HepG2 (cell line): ENCODE measurements at regions not wholly inside any gene's neighbourhood (a gene's known extent, or its start where the extent isn't known, plus 50 kb on each side); places are given as distances from the start of the nearest gene placed in this dataset.

Experiments
- ATAC-seq: fragments of 200-7000 bp; cut with Tn5 transposase; 3 replicates; pipeline ENCODE4 v1.9.1; 2020; ENCODE audit warnings: mild to moderate bottlenecking, moderate library complexity
- BruUV-seq: library from RNA; stranded (reverse); fragments of 400-500 nt; replicated peaks from 2 replicates; lab custom pipeline; 2021; lab: Mats Ljungman, UMichigan
- CTCF ChIA-PET: fragments of 300-600 bp; formaldehyde crosslinking; extraction: SDS; loops from one replicate; lab custom pipeline; 2021; ENCODE audit warnings: low total read pairs, inconsistent platforms, low intra/inter-chr PET ratio; lab: Yijun Ruan, JAX
- POLR2A ChIA-PET: fragments of 350-600 bp; sonication (Branson Sonifier 250); formaldehyde crosslinking; loops from one replicate; lab custom pipeline; 2020; ENCODE audit warnings: antibody characterized with exemption, inconsistent platforms; lab: Yijun Ruan, JAX
- DNase-seq: peaks from one replicate; pipeline ENCODE4 v3.0.0-alpha.2; 2015; ENCODE audit warnings: low spot score
- FAIRE-seq: peaks from 3 replicates; lab custom pipeline; 2011; peaks lifted over from hg19 to GRCh38; lab: Jason Lieb, UNC
- H2AFZ ChIP-seq: one replicate; pipeline ENCODE4 v1.6.1; 2011; ENCODE audit warnings: low read length, inconsistent platforms
- H3K27ac ChIP-seq: fragments of 300-600 bp; 3 replicates; pipeline ENCODE4 v1.8.0; 2011; ENCODE audit warnings: mixed run types, mild to moderate bottlenecking, mixed read lengths, low read length, inconsistent platforms; ENCODE audit not compliant: insufficient read depth; ENCODE audit errors: extremely low read length
- H3K27me3 ChIP-seq, 2 experiments: fragments of 200-600 bp in 1 of 2; 2 replicates in 1 of 2; 3 replicates in 1 of 2; pipeline versions ENCODE4 v1.6.0 to v1.8.0; 2011; ENCODE audit warnings: low read length in 2 of 2, mild to moderate bottlenecking in 2 of 2, moderate library complexity in 2 of 2, inconsistent platforms in 1 of 2; ENCODE audit not compliant: insufficient read depth in 2 of 2, control insufficient read depth in 1 of 2
- H3K36me3 ChIP-seq, 2 experiments: fragments of 200-600 bp in 1 of 2; replicated peaks in 1 of 2; 2 replicates in 1 of 2; 3 replicates in 1 of 2; pipeline versions ENCODE4 v1.5.1 to v1.8.0; 2011; ENCODE audit warnings: low read length in 2 of 2, inconsistent platforms in 1 of 2; ENCODE audit not compliant: insufficient read depth in 2 of 2, control insufficient read depth in 1 of 2
- H3K4me1 ChIP-seq: 2 replicates; pipeline ENCODE4 v1.5.1; 2012; ENCODE audit warnings: low read length, inconsistent platforms; ENCODE audit not compliant: insufficient read depth
- H3K4me2 ChIP-seq: 2 replicates; pipeline ENCODE4 v1.6.0; 2011; ENCODE audit warnings: low read depth, low read length, inconsistent platforms
- H3K4me3 ChIP-seq, 3 experiments: fragments of 200-600 bp in 1 of 3; sonication (generic), shearing (Covaris generic) in 1 of 3; replicated peaks in 1 of 3; 2 replicates each; pipeline ENCODE4 v1.5.1; 2011 to 2016; ENCODE audit warnings: low read length in 3 of 3, inconsistent platforms in 2 of 3, low read depth in 2 of 3, mild to moderate bottlenecking in 2 of 3, control low read depth in 1 of 3, mixed read lengths in 1 of 3; ENCODE audit not compliant: insufficient read depth in 1 of 3
- H3K79me2 ChIP-seq: one replicate; pipeline ENCODE4 v1.6.1; 2011; ENCODE audit warnings: low read length, inconsistent platforms; ENCODE audit not compliant: insufficient read depth
- H3K9ac ChIP-seq: 2 replicates; pipeline ENCODE4 v1.6.0; 2011; ENCODE audit warnings: mild to moderate bottlenecking, low read depth, low read length, inconsistent platforms; ENCODE audit not compliant: insufficient read depth
- H3K9me3 ChIP-seq: 2 replicates; pipeline ENCODE4 v1.5.1; 2012; ENCODE audit warnings: mild to moderate bottlenecking, low read length
- H4K20me1 ChIP-seq: 2 replicates; pipeline ENCODE4 v1.6.0; 2011; ENCODE audit warnings: inconsistent platforms, mild to moderate bottlenecking, low read length, moderate library complexity; ENCODE audit not compliant: insufficient read depth
- GATAD2A ChIP-seq: IDR thresholded peaks from 2 replicates; pipeline ENCODE4 v1.6.1; 2016
- MAFF ChIP-seq: IDR thresholded peaks from 2 replicates; pipeline ENCODE4 v1.6.1; 2011; ENCODE audit warnings: low read depth, low read length, improper control_type of control experiment
- MAFK ChIP-seq, 2 experiments: IDR thresholded peaks in 1 of 2; conservative IDR thresholded peaks in 1 of 2; 2 replicates each; pipeline ENCODE4 v1.6.1; 2011; ENCODE audit warnings: improper control_type of control experiment in 2 of 2, low read length in 2 of 2
- MNT ChIP-seq: fragments of 450-650 bp; IDR thresholded peaks from 2 replicates; pipeline ENCODE4 v1.6.1; 2016
- SMAD3 ChIP-seq: sonication (generic); formaldehyde crosslinking; IDR thresholded peaks from 2 replicates; pipeline ENCODE4 v1.4.0; 2020; ENCODE audit warnings: missing genetic modification reagents
- SNAPC2 ChIP-seq: sonication (generic); formaldehyde crosslinking; IDR thresholded peaks from 2 replicates; pipeline ENCODE4 v1.8.1; 2022; ENCODE audit warnings: mild to moderate bottlenecking, missing genetic modification reagents
- ZFY ChIP-seq: sonication (generic); formaldehyde crosslinking; IDR thresholded peaks from 2 replicates; pipeline ENCODE4 v1.4.0; 2020; ENCODE audit warnings: missing genetic modification reagents
- ZNF282 ChIP-seq: fragments of 450-650 bp; IDR thresholded peaks from 2 replicates; pipeline ENCODE4 v1.6.1; 2018; ENCODE audit not compliant: partially characterized antibody
- ZNF329 ChIP-seq: sonication (generic); formaldehyde crosslinking; IDR thresholded peaks from 2 replicates; pipeline ENCODE4 v1.9.0; 2021; ENCODE audit warnings: low read depth, mild to moderate bottlenecking, missing genetic modification reagents
- ZNF678 ChIP-seq: sonication (generic); formaldehyde crosslinking; IDR thresholded peaks from 2 replicates; pipeline ENCODE4 v1.4.0; 2020; ENCODE audit warnings: mild to moderate bottlenecking, missing genetic modification reagents
- WGBS: methylation state at CpG from one replicate; pipeline ENCODE4 v1.1.6; 2017; ENCODE audit warnings: low lambda C conversion rate; 5-methylcytosine and 5-hydroxymethylcytosine counted together
- in situ Hi-C: cut with HindIII; loops from 2 replicates; pipeline ENCODE4 v1.10.0; 2017; ENCODE audit warnings: low pct_unique_long_range_greater_than_20kb; ENCODE audit not compliant: extremely low pct_ligation_motif_present
- intact Hi-C: fragments of 100-400 bp; cut with micrococcal nuclease; formaldehyde crosslinking; loops from one replicate; pipeline ENCODE4 v1.10.0; 2022; ENCODE audit not compliant: unreplicated experiment

GRCh38 chr5:15106530-15107283 is 235.1 kb upstream of the ANKH start:
- Histone ChIP-seq H3K9ac (no peak overlapping the region), H3K27ac (no peak overlapping the region), H3K4me1 (no peaks in the 10 kb centered on the region), H3K4me2 (no peak overlapping the region), H3K9me3 (no peaks in the 10 kb centered on the region), H4K20me1 (no peaks in the 10 kb centered on the region), H2AFZ (no peak overlapping the region), H3K79me2 (no peaks in the 10 kb centered on the region), H3K27me3 (0 out of 5 replicates have a peak, but pooled peaks cover 0 to 3% of the 10 kb centered on the region in 2 experiments), H3K4me3 (no peak overlapping the region), H3K36me3 (no peaks in the 10 kb centered on the region)
- FAIRE-seq: no peak
- DNase-seq: no peak
- intact Hi-C loops (loop anchor here (2.0 kb wide), 1 partner anchor 688 kb away; no protein-coding TSS in a partner anchor), in situ Hi-C loops (loop anchor here (25.0 kb wide), 1 partner anchor 681 kb away; no protein-coding TSS in a partner anchor)
- WGBS: 4% methylated on average over 2 of the region's 2 CpGs
- ChIA-PET CTCF (interaction anchor here (1.2 kb wide), 1 partner anchor 889 kb away, joined by 6 read pairs; no protein-coding TSS in a partner anchor), POLR2A (no interaction called here)
- TF ChIP-seq SMAD3 (CRISPR knock-in tag): no peak
- TF ChIP-seq ZNF282: no peak
- no peak for TF ChIP-seq MNT
- no peak for TF ChIP-seq ZFY (CRISPR knock-in tag)
- TF ChIP-seq ZNF329 (CRISPR knock-in tag): no peak
- TF ChIP-seq ZNF678 (CRISPR knock-in tag): no peak
- peak; percentile 95 to 97 for TF ChIP-seq MAFK (conservative IDR thresholded peaks at IDR 0.05 in 1 of 2, IDR thresholded peaks at IDR 0.05 in 1 of 2; ENCODE audit: low read length in 2 of 2)
- TF ChIP-seq MAFF: peak; percentile 96
- TF ChIP-seq GATAD2A (CRISPR knock-in tag): no peak
- TF ChIP-seq SNAPC2 (CRISPR knock-in tag): no peak
- BruUV-seq: no TSS peak
- ATAC-seq: no peak
